ENCODE measurements at regions not wholly inside any gene's neighbourhood (a gene's known extent, or its start where the extent isn't known, plus 50 kb on each side); places are given as distances from the start of the nearest gene placed in this dataset.

- H3K27me3 Mint-ChIP-seq (ENCODE audit: low read depth, poor library complexity), result peaks cover 7% of the 10 kb centered on the region
Observed at GRCh38 chr2:217274578-217274977, 414.7 kb upstream of the TNP1 start.

DNA sequence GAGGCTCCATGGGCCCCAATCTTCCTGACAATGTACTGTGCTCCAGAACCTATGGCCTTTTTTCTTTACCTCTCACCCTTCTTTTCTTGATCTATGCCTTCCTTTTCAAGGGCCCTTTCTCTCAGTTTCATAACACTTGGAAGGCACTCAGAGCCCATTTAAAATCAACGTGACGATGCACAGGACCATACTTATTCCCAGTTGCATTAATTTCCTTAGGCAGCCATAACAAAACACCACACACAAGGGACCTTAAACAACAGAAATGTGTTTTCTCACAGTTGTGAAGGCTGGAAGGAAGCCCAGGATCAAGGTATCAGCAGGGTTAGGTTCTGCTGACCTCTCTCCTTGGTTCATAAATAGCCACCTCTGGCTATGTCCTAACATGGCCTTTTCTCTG is 414.0 kb upstream of the TNP1 start:
- peaks cover 7% of the 10 kb centered on the region for H3K27me3 Mint-ChIP-seq (ENCODE audit: low read depth, poor library complexity)
- no peaks in the 10 kb centered on the region for H3K36me3 Mint-ChIP-seq (ENCODE audit: low read depth)
- peaks cover 70% of the 10 kb centered on the region for H3K4me1 Mint-ChIP-seq
- TF ChIP-seq, protein P1, sequence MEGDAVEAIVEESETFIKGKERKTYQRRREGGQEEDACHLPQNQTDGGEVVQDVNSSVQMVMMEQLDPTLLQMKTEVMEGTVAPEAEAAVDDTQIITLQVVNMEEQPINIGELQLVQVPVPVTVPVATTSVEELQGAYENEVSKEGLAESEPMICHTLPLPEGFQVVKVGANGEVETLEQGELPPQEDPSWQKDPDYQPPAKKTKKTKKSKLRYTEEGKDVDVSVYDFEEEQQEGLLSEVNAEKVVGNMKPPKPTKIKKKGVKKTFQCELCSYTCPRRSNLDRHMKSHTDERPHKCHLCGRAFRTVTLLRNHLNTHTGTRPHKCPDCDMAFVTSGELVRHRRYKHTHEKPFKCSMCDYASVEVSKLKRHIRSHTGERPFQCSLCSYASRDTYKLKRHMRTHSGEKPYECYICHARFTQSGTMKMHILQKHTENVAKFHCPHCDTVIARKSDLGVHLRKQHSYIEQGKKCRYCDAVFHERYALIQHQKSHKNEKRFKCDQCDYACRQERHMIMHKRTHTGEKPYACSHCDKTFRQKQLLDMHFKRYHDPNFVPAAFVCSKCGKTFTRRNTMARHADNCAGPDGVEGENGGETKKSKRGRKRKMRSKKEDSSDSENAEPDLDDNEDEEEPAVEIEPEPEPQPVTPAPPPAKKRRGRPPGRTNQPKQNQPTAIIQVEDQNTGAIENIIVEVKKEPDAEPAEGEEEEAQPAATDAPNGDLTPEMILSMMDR (IDR thresholded peaks at IDR 0.05), result no peak
- no peak overlapping the region for H3K4me3 Mint-ChIP-seq
- no peak for DNase-seq
- peaks cover under 1% of the 10 kb centered on the region for H3K9me3 Mint-ChIP-seq
- H3K27ac Mint-ChIP-seq, result no peak overlapping the region

More at GRCh38 chr2:217274578-217274977, 414.7 kb upstream of the TNP1 start:
- DNase-seq, result no peak
- Mint-ChIP-seq H3K4me3 (no peak overlapping the region), H3K27ac (no peak overlapping the region), H3K9me3 (no peaks in the 10 kb centered on the region), H3K4me1 (peaks cover 70% of the 10 kb centered on the region), H3K36me3 (ENCODE audit: low read depth) (no peaks in the 10 kb centered on the region)
- TF ChIP-seq, protein P1 (IDR thresholded peaks at IDR 0.05), result no peak

DNA sequence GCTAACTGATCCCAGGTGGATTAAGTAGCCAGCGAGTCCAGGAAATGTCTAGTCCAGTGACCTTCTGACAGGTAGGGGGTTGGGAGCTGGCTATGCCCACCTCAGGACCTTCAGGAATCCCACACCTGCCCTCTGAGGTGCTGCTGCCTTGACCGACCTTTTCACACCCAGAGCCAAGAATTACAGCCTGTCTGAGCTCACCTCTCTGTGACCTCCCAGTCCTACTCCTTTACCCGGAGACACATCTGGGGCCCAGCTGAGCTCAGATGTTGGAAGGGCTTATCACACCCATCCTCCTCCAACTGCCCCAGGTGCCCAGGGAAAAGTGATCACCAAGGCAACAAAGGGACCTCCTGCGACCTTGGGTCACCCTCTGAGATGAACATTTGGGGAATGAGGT is 413.3 kb upstream of the TNP1 start:
- peak overlapping the region; percentile 64 for H3K27ac Mint-ChIP-seq
- H3K9me3 Mint-ChIP-seq, result peaks cover 8% of the 10 kb centered on the region
- peak; percentile 19 for DNase-seq
- H3K4me1 Mint-ChIP-seq, result peaks cover 68% of the 10 kb centered on the region
- H3K36me3 Mint-ChIP-seq (ENCODE audit: low read depth), result no peaks in the 10 kb centered on the region
- H3K4me3 Mint-ChIP-seq, result no peak overlapping the region
- H3K27me3 Mint-ChIP-seq (ENCODE audit: low read depth, poor library complexity), result peaks cover 7% of the 10 kb centered on the region
- TF ChIP-seq, protein P1 (IDR thresholded peaks at IDR 0.05), result no peak

GRCh38 chr2:217271813-217272212 is 411.9 kb upstream of the TNP1 start:
- DNase-seq, result no peak
- Mint-ChIP-seq H3K9me3 (peaks cover 21% of the 10 kb centered on the region), H3K27ac (no peak overlapping the region), H3K4me3 (no peak overlapping the region), H3K36me3 (ENCODE audit: low read depth) (peaks cover 10% of the 10 kb centered on the region), H3K4me1 (peaks cover 68% of the 10 kb centered on the region), H3K27me3 (ENCODE audit: low read depth, poor library complexity) (peaks cover 7% of the 10 kb centered on the region)
- TF ChIP-seq, protein P1 (IDR thresholded peaks at IDR 0.05), result no peak

GRCh38 chr2:217270485-217271121 is 410.7 kb upstream of the TNP1 start:
- Mint-ChIP-seq H3K36me3 (ENCODE audit: low read depth) (peaks cover 18% of the 10 kb centered on the region), H3K27me3 (ENCODE audit: low read depth, poor library complexity) (peaks cover 1% of the 10 kb centered on the region), H3K27ac (peak overlapping the region; percentile 90), H3K9me3 (peaks cover 32% of the 10 kb centered on the region), H3K4me1 (peaks cover 66% of the 10 kb centered on the region), H3K4me3 (no peak overlapping the region)
- TF ChIP-seq, protein P1 (IDR thresholded peaks at IDR 0.05), result no peak
- no peak for DNase-seq

All from nephron progenitor cell (in vitro differentiated cells).